ENCODE measurements at regions not wholly inside any gene's neighbourhood (a gene's known extent, or its start where the extent isn't known, plus 50 kb on each side); places are given as distances from the start of the nearest gene placed in this dataset.
"Not testable (repeated sequence)": the region's sequence is repeated elsewhere in the genome, so short reads cannot be mapped to it uniquely, and the experiment has no call there.

GRCh38 chr12:28998662-28999120, 150.4 kb upstream of the FAR2 start:
- no peak overlapping the region for H3K4me2 ChIP-seq (ENCODE audit: low read depth, low read length, poor library complexity, severe bottlenecking)
- no peaks in the 10 kb centered on the region for H4K20me1 ChIP-seq (ENCODE audit: insufficient read depth, low read depth, low read length)
- H3K9ac ChIP-seq (ENCODE audit: low read length): no peak overlapping the region
- H3K9me2 ChIP-seq (replicated peaks; ENCODE audit: insufficient read depth, low read length): no peaks in the 10 kb centered on the region
- H3K9me3 ChIP-seq (ENCODE audit: low read length): no peaks in the 10 kb centered on the region
- H3K27ac ChIP-seq (ENCODE audit: low read length): no peak overlapping the region
- DNase-seq: peak; percentile 58
- no peaks in the 10 kb centered on the region for H3K79me2 ChIP-seq (ENCODE audit: low read length)
- no peaks in the 10 kb centered on the region for H3K4me1 ChIP-seq (ENCODE audit: low read length)
- no peaks in the 10 kb centered on the region for H3K27me3 ChIP-seq (ENCODE audit: low read length)
- H3K36me3 ChIP-seq (ENCODE audit: insufficient read depth, low read length): no peaks in the 10 kb centered on the region
- no peak overlapping the region for H3K4me3 ChIP-seq (ENCODE audit: low read length)
- H2AFZ ChIP-seq (ENCODE audit: low read length): no peak overlapping the region

- Histone ChIP-seq H3K9me2 (replicated peaks; ENCODE audit: insufficient read depth, low read length) (no peaks in the 10 kb centered on the region), H3K79me2 (ENCODE audit: low read length) (no peaks in the 10 kb centered on the region), H3K4me3 (ENCODE audit: low read length) (no peak overlapping the region), H3K9ac (ENCODE audit: low read length) (no peak overlapping the region), H3K4me2 (ENCODE audit: low read depth, low read length, poor library complexity, severe bottlenecking) (no peak overlapping the region), H3K9me3 (ENCODE audit: low read length) (no peaks in the 10 kb centered on the region), H4K20me1 (ENCODE audit: insufficient read depth, low read depth, low read length) (no peaks in the 10 kb centered on the region), H3K4me1 (ENCODE audit: low read length) (no peaks in the 10 kb centered on the region), H3K27ac (ENCODE audit: low read length) (no peak overlapping the region), H3K36me3 (ENCODE audit: insufficient read depth, low read length) (no peaks in the 10 kb centered on the region), H3K27me3 (ENCODE audit: low read length) (no peaks in the 10 kb centered on the region), H2AFZ (ENCODE audit: low read length) (no peak overlapping the region)
- DNase-seq: no peak
These were observed 144.8 kb upstream of the FAR2 start for GRCh38 chr12:29004066-29004935.

GRCh38 chr12:29004936-29005304, 144.2 kb upstream of the FAR2 start:
- no peaks in the 10 kb centered on the region for H3K9me2 ChIP-seq (replicated peaks; ENCODE audit: insufficient read depth, low read length)
- no peaks in the 10 kb centered on the region for H3K27me3 ChIP-seq (ENCODE audit: low read length)
- no peaks in the 10 kb centered on the region for H3K36me3 ChIP-seq (ENCODE audit: insufficient read depth, low read length)
- H4K20me1 ChIP-seq (ENCODE audit: insufficient read depth, low read depth, low read length): no peaks in the 10 kb centered on the region
- no peaks in the 10 kb centered on the region for H3K9me3 ChIP-seq (ENCODE audit: low read length)
- H3K79me2 ChIP-seq (ENCODE audit: low read length): no peaks in the 10 kb centered on the region
- no peak overlapping the region for H2AFZ ChIP-seq (ENCODE audit: low read length)
- H3K4me1 ChIP-seq (ENCODE audit: low read length): no peaks in the 10 kb centered on the region
- H3K4me2 ChIP-seq (ENCODE audit: low read depth, low read length, poor library complexity, severe bottlenecking): no peak overlapping the region
- H3K9ac ChIP-seq (ENCODE audit: low read length): no peak overlapping the region
- no peak for DNase-seq
- H3K4me3 ChIP-seq (ENCODE audit: low read length): no peak overlapping the region
- no peak overlapping the region for H3K27ac ChIP-seq (ENCODE audit: low read length)

DNA sequence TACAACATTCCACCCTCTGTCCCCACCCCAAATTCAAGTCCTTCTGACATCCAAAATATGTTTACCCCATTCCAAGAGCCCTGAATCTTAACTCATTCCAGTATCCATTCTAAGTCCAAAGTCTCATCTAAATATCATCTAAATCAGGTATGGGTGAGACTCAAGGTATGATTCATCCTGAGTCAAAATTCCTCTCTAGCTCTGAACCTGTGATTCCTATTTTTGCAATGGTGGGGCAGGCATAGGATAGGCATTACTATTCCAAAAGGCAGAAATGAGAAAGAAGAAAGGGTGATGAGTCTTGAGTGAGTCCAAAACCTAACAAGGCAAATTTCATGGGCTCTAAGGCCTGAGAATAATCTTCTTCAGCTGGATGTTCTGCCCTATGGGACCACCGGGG, 140.3 kb upstream of the FAR2 start:
- Histone ChIP-seq H3K36me3 (ENCODE audit: insufficient read depth, low read length) (no peaks in the 10 kb centered on the region), H3K9ac (ENCODE audit: low read length) (no peak overlapping the region), H3K4me1 (ENCODE audit: low read length) (no peaks in the 10 kb centered on the region), H3K79me2 (ENCODE audit: low read length) (no peaks in the 10 kb centered on the region), H2AFZ (ENCODE audit: low read length) (no peak overlapping the region), H3K27me3 (ENCODE audit: low read length) (no peaks in the 10 kb centered on the region), H3K27ac (ENCODE audit: low read length) (no peak overlapping the region), H3K9me2 (replicated peaks; ENCODE audit: insufficient read depth, low read length) (no peaks in the 10 kb centered on the region), H4K20me1 (ENCODE audit: insufficient read depth, low read depth, low read length) (no peaks in the 10 kb centered on the region), H3K4me2 (ENCODE audit: low read depth, low read length, poor library complexity, severe bottlenecking) (no peak overlapping the region), H3K4me3 (ENCODE audit: low read length) (no peak overlapping the region), H3K9me3 (ENCODE audit: low read length) (no peaks in the 10 kb centered on the region)
- DNase-seq: no peak

GRCh38 chr12:29012673-29013072, 136.4 kb upstream of the FAR2 start:
- no peaks in the 10 kb centered on the region for H3K36me3 ChIP-seq (ENCODE audit: insufficient read depth, low read length)
- H3K4me1 ChIP-seq (ENCODE audit: low read length): no peaks in the 10 kb centered on the region
- H3K27ac ChIP-seq (ENCODE audit: low read length): no peak overlapping the region
- H2AFZ ChIP-seq (ENCODE audit: low read length): no peak overlapping the region
- H3K9me3 ChIP-seq (ENCODE audit: low read length): no peaks in the 10 kb centered on the region
- no peaks in the 10 kb centered on the region for H3K27me3 ChIP-seq (ENCODE audit: low read length)
- H4K20me1 ChIP-seq (ENCODE audit: insufficient read depth, low read depth, low read length): no peaks in the 10 kb centered on the region
- no peaks in the 10 kb centered on the region for H3K9me2 ChIP-seq (replicated peaks; ENCODE audit: insufficient read depth, low read length)
- DNase-seq: no peak
- no peak overlapping the region for H3K4me3 ChIP-seq (ENCODE audit: low read length)
- no peak overlapping the region for H3K9ac ChIP-seq (ENCODE audit: low read length)
- H3K4me2 ChIP-seq (ENCODE audit: low read depth, low read length, poor library complexity, severe bottlenecking): no peak overlapping the region
- H3K79me2 ChIP-seq (ENCODE audit: low read length): no peaks in the 10 kb centered on the region

GRCh38 chr12:29017532-29017931, 131.5 kb upstream of the FAR2 start:
- not testable (repeated sequence) for DNase-seq; H3K27me3 ChIP-seq (ENCODE audit: low read length); H3K4me2 ChIP-seq (ENCODE audit: low read depth, low read length, poor library complexity, severe bottlenecking); H3K4me1 ChIP-seq (ENCODE audit: low read length); H3K9ac ChIP-seq (ENCODE audit: low read length); H3K79me2 ChIP-seq (ENCODE audit: low read length); H3K9me3 ChIP-seq (ENCODE audit: low read length); H3K36me3 ChIP-seq (ENCODE audit: insufficient read depth, low read length); H4K20me1 ChIP-seq (ENCODE audit: insufficient read depth, low read depth, low read length); H3K9me2 ChIP-seq (replicated peaks; ENCODE audit: insufficient read depth, low read length); H2AFZ ChIP-seq (ENCODE audit: low read length); H3K4me3 ChIP-seq (ENCODE audit: low read length); H3K27ac ChIP-seq (ENCODE audit: low read length)

DNA sequence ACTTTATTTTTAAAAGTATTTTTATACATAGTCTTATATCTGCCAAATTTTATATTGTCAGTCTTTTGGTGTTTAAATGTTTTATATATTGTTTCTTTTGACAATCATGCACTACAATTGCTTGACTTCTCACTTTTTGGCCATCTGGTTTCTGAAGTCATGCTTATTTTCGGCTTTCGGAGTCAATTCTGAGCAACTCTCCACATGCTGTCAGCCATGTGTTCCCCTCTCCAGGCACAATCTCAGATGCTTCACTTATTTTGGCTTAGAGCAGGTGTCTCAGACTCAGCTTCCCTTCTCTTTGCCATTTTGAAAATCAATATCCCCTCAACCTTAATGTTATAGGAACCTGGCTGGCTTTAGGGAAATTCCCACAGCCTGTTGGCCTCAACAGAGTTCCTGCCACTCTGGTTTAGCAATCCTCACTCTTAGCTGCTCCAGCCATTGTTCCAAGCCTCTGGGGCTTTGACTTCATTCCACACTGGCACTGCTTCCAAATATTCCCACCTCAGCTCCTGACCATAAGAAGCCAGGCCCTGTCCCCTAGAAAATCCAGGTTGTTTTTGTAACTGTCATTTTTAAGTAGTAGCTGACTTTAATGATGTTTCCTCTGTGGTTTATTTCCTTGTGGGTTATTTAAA, 125.5 kb upstream of the FAR2 start:
- no peak for DNase-seq
- no peaks in the 10 kb centered on the region for H3K27me3 ChIP-seq (ENCODE audit: low read length)
- no peaks in the 10 kb centered on the region for H3K79me2 ChIP-seq (ENCODE audit: low read length)
- no peak overlapping the region for H3K9ac ChIP-seq (ENCODE audit: low read length)
- no peaks in the 10 kb centered on the region for H4K20me1 ChIP-seq (ENCODE audit: insufficient read depth, low read depth, low read length)
- H3K9me3 ChIP-seq (ENCODE audit: low read length): no peaks in the 10 kb centered on the region
- no peaks in the 10 kb centered on the region for H3K36me3 ChIP-seq (ENCODE audit: insufficient read depth, low read length)
- H3K27ac ChIP-seq (ENCODE audit: low read length): no peak overlapping the region
- no peak overlapping the region for H3K4me3 ChIP-seq (ENCODE audit: low read length)
- no peaks in the 10 kb centered on the region for H3K4me1 ChIP-seq (ENCODE audit: low read length)
- no peaks in the 10 kb centered on the region for H3K9me2 ChIP-seq (replicated peaks; ENCODE audit: insufficient read depth, low read length)
- H2AFZ ChIP-seq (ENCODE audit: low read length): no peak overlapping the region
- H3K4me2 ChIP-seq (ENCODE audit: low read depth, low read length, poor library complexity, severe bottlenecking): no peak overlapping the region

DNA sequence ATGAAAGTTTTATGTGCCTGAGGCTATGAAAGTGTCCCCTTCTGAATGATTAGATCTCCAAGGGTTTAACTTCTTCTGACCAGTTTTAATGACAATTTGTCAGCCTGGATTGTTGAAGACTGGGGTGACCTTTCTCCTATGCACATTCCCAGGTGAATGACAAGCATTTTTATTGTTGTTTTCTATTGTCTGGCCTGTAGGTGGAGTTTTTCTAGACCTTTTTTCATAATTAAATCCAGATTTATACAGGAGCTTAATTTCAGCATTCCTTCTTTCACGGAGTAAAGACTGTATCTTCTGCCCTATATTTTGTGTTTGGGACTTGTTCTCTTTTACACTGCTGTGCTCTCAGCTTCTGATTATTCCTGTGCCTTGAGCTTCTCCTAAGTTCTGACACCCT, 125.0 kb upstream of the FAR2 start:
- no peaks in the 10 kb centered on the region for H3K27me3 ChIP-seq (ENCODE audit: low read length)
- no peak overlapping the region for H2AFZ ChIP-seq (ENCODE audit: low read length)

More for the DNA sequence above, 125.0 kb upstream of the FAR2 start:
- no peaks in the 10 kb centered on the region for H3K4me1 ChIP-seq (ENCODE audit: low read length)
- H4K20me1 ChIP-seq (ENCODE audit: insufficient read depth, low read depth, low read length): no peaks in the 10 kb centered on the region
- no peaks in the 10 kb centered on the region for H3K9me3 ChIP-seq (ENCODE audit: low read length)
- H3K36me3 ChIP-seq (ENCODE audit: insufficient read depth, low read length): no peaks in the 10 kb centered on the region
- H3K9ac ChIP-seq (ENCODE audit: low read length): no peak overlapping the region
- H3K9me2 ChIP-seq (replicated peaks; ENCODE audit: insufficient read depth, low read length): no peaks in the 10 kb centered on the region
- no peak overlapping the region for H3K4me2 ChIP-seq (ENCODE audit: low read depth, low read length, poor library complexity, severe bottlenecking)
- H3K27ac ChIP-seq (ENCODE audit: low read length): no peak overlapping the region
- no peak for DNase-seq
- H3K79me2 ChIP-seq (ENCODE audit: low read length): no peaks in the 10 kb centered on the region
- H3K4me3 ChIP-seq (ENCODE audit: low read length): no peak overlapping the region

Data from Karpas-422 (cell line).